Neural cell (in vitro differentiated cells): ENCODE measurements at regions not wholly inside any gene's neighbourhood (a gene's known extent, or its start where the extent isn't known, plus 50 kb on each side); places are given as distances from the start of the nearest gene placed in this dataset.

Experiments used
- MXI1 ChIP-seq: fragments of 450-650 bp; conservative IDR thresholded peaks from 2 replicates; pipeline ENCODE4 v1.6.1; 2014; ENCODE audit warnings: antibody characterized with exemption, mild to moderate bottlenecking; ENCODE audit not compliant: poor library complexity, severe bottlenecking
- RAD21 ChIP-seq: fragments of 450-650 bp; conservative IDR thresholded peaks from 2 replicates; pipeline ENCODE4 v1.6.1; 2014; ENCODE audit warnings: antibody characterized with exemption, mild to moderate bottlenecking, moderate library complexity
- SMC3 ChIP-seq: fragments of 450-650 bp; conservative IDR thresholded peaks from 2 replicates; pipeline ENCODE4 v1.6.1; 2014; ENCODE audit warnings: antibody characterized with exemption, mild to moderate bottlenecking, moderate library complexity; ENCODE audit not compliant: poor library complexity
- TF ChIP-seq, protein P1 (sequence below): fragments of 450-650 bp; IDR thresholded peaks from 2 replicates; pipeline ENCODE4 v1.5.1; 2014; ENCODE audit warnings: antibody characterized with exemption, mild to moderate bottlenecking, moderate library complexity; ENCODE audit not compliant: poor library complexity, severe bottlenecking
- TF ChIP-seq, protein P2 (sequence below): IDR thresholded peaks from 2 replicates; pipeline ENCODE4 v1.6.1; 2012; ENCODE audit warnings: borderline replicate concordance

DNA sequence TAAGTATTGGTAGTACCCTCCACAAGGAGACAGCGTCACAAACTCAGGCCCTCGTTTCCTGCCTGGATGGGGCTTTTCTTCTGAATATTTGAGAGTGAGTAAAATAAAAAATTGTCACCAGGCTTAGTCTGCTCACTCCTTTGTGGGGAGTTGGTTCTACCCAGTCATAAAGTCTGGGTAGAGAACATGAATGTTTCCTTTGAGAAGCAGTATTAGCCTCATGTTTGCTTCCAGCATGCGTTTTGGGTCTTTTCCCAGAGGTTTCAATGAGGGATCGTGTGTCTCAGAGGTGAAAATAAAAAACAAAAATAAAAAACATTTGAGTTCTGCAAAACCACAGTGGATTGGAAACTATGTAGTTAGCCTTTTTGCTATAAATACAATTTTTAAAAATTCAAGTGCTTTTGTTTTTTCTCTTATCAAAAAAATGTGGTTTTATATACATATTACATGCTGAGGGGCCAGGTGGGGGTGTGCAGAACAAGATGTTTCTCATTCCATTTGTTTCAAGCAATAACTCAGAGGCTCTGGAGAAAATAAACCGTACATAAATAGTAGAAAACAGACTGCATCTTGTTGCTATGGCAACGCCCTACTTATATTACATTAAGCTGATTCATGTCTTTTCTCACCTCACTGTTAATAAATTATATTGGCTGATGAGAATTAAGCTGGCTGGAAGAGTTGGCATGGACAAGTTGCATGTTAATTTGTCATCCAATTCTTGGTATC lies 182.8 kb upstream of the FOXN2 start:
- TF ChIP-seq, protein P1, sequence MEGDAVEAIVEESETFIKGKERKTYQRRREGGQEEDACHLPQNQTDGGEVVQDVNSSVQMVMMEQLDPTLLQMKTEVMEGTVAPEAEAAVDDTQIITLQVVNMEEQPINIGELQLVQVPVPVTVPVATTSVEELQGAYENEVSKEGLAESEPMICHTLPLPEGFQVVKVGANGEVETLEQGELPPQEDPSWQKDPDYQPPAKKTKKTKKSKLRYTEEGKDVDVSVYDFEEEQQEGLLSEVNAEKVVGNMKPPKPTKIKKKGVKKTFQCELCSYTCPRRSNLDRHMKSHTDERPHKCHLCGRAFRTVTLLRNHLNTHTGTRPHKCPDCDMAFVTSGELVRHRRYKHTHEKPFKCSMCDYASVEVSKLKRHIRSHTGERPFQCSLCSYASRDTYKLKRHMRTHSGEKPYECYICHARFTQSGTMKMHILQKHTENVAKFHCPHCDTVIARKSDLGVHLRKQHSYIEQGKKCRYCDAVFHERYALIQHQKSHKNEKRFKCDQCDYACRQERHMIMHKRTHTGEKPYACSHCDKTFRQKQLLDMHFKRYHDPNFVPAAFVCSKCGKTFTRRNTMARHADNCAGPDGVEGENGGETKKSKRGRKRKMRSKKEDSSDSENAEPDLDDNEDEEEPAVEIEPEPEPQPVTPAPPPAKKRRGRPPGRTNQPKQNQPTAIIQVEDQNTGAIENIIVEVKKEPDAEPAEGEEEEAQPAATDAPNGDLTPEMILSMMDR = no peak
- TF ChIP-seq MXI1 = no peak
- TF ChIP-seq, protein P2, sequence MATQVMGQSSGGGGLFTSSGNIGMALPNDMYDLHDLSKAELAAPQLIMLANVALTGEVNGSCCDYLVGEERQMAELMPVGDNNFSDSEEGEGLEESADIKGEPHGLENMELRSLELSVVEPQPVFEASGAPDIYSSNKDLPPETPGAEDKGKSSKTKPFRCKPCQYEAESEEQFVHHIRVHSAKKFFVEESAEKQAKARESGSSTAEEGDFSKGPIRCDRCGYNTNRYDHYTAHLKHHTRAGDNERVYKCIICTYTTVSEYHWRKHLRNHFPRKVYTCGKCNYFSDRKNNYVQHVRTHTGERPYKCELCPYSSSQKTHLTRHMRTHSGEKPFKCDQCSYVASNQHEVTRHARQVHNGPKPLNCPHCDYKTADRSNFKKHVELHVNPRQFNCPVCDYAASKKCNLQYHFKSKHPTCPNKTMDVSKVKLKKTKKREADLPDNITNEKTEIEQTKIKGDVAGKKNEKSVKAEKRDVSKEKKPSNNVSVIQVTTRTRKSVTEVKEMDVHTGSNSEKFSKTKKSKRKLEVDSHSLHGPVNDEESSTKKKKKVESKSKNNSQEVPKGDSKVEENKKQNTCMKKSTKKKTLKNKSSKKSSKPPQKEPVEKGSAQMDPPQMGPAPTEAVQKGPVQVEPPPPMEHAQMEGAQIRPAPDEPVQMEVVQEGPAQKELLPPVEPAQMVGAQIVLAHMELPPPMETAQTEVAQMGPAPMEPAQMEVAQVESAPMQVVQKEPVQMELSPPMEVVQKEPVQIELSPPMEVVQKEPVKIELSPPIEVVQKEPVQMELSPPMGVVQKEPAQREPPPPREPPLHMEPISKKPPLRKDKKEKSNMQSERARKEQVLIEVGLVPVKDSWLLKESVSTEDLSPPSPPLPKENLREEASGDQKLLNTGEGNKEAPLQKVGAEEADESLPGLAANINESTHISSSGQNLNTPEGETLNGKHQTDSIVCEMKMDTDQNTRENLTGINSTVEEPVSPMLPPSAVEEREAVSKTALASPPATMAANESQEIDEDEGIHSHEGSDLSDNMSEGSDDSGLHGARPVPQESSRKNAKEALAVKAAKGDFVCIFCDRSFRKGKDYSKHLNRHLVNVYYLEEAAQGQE = no peak
- TF ChIP-seq SMC3 = no peak
- no peak for TF ChIP-seq RAD21
